Right lobe of liver (tissue), 6 donors: ENCODE measurements at regions not wholly inside any gene's neighbourhood (a gene's known extent, or its start where the extent isn't known, plus 50 kb on each side); places are given as distances from the start of the nearest gene placed in this dataset.

Experiments
- ATAC-seq, 4 donors: fragments of 200-7000 bp; cut with Tn5 transposase; one replicate each; pipeline ENCODE4 v1.9.1; 2020; ENCODE audit warnings: mild to moderate bottlenecking in 4 of 4, moderate library complexity in 4 of 4
- DNase-seq, 3 donors: peaks; one replicate each; pipeline ENCODE4 v3.0.0-alpha.2; 2020
- H3K27ac ChIP-seq, 3 donors: fragments of 200-600 bp; one replicate each; pipeline ENCODE4 v1.8.0; 2022
- H3K27me3 ChIP-seq, 2 donors: fragments of 200-600 bp; one replicate each; pipeline ENCODE4 v1.8.0; 2022
- H3K36me3 ChIP-seq, 4 donors: fragments of 200-600 bp; sonication (generic) in 1 of 4; one replicate each; pipeline versions ENCODE4 v1.5.1 to v1.8.0; 2017 to 2022; ENCODE audit warnings: control low read depth in 1 of 4
- H3K4me1 ChIP-seq, 4 donors: fragments of 200-600 bp; sonication (generic) in 1 of 4; one replicate each; pipeline versions ENCODE4 v1.5.1 to v1.8.0; 2017 to 2022; ENCODE audit warnings: control low read depth in 1 of 4
- H3K4me3 ChIP-seq, 3 donors: fragments of 200-600 bp; one replicate each; pipeline ENCODE4 v1.8.0; 2022
- H3K9me3 ChIP-seq, 4 donors: fragments of 200-600 bp; sonication (generic) in 1 of 4; one replicate each; pipeline versions ENCODE4 v1.5.1 to v1.8.0; 2017 to 2022; ENCODE audit warnings: control low read depth in 1 of 4
- CTCF ChIP-seq, 4 donors: fragments of 200-600 bp in 3 of 4; fragments of 450-650 bp in 1 of 4; IDR thresholded peaks; one replicate each; pipeline versions ENCODE4 v1.5.1 to v1.8.0; 2016 to 2022; ENCODE audit warnings: antibody characterized with exemption in 4 of 4, mild to moderate bottlenecking in 2 of 4
- POLR2A ChIP-seq: fragments of 450-650 bp; IDR thresholded peaks from one replicate; pipeline ENCODE4 v1.6.1; 2017; ENCODE audit warnings: antibody characterized with exemption, mild to moderate bottlenecking
- WGBS: methylation state at CpG from one replicate; pipeline ENCODE4 v1.1.6; 2018; ENCODE audit warnings: low coverage, low lambda C conversion rate; ENCODE audit not compliant: insufficient coverage; ENCODE audit errors: missing lambda C conversion rate; 5-methylcytosine and 5-hydroxymethylcytosine counted together
- intact Hi-C, 2 donors: fragments of 100-400 bp; cut with DNase I; formaldehyde crosslinking; loops; one replicate each; pipeline versions ENCODE4 v1.11.2 to v1.14.1; 2022
- donor health status: DM: no; HTN: yes; CAD: no.
- donor health status: DM: no; HTN: no; CAD: no.
- donor health status: DM: no; HTN: no; CAD: no.
- donor health status: DM: no; HTN: yes; CAD: no.
- donor health status: DM: no; HTN: yes; CAD: no.

GRCh38 chr22:49349841-49350381 is 477.8 kb downstream of the BRD1 start:
- Histone ChIP-seq H3K4me1 (no peaks in the 10 kb centered on the region), H3K4me3 (no peak overlapping the region), H3K9me3 (no peaks in the 10 kb centered on the region), H3K27me3 (no peaks in the 10 kb centered on the region), H3K27ac (no peak overlapping the region), H3K36me3 (no peaks in the 10 kb centered on the region)
- 43% methylated on average over 8 of the region's 14 CpGs for WGBS
- ATAC-seq (peak in 1 of 4 donors; percentile 20), DNase-seq (no peak)
- intact Hi-C loops = no loop called here
- TF ChIP-seq CTCF (IDR thresholded peaks at IDR 0.05) = no peak
- no peak for TF ChIP-seq POLR2A

- DNase-seq = no peak
- H3K4me1 ChIP-seq = no peaks in the 10 kb centered on the region
- 78% methylated on average over 12 of the region's 18 CpGs for WGBS
Observed at GRCh38 chr22:49349181-49349835, 478.4 kb downstream of the BRD1 start.

GRCh38 chr22:49348631-49349030 is 479.0 kb downstream of the BRD1 start:
- intact Hi-C loops = no loop called here
- H3K27ac ChIP-seq = no peak overlapping the region
- no peaks in the 10 kb centered on the region for H3K9me3 ChIP-seq
- DNase-seq (no peak), ATAC-seq (no peak)
- no peaks in the 10 kb centered on the region for H3K36me3 ChIP-seq
- no peak overlapping the region for H3K4me3 ChIP-seq
- WGBS = 66% methylated on average over 5 of the region's 12 CpGs
- no peaks in the 10 kb centered on the region for H3K27me3 ChIP-seq
- no peaks in the 10 kb centered on the region for H3K4me1 ChIP-seq
- TF ChIP-seq CTCF (IDR thresholded peaks at IDR 0.05) = no peak
- no peak for TF ChIP-seq POLR2A

More at GRCh38 chr22:49349181-49349835, 478.4 kb downstream of the BRD1 start:
- Histone ChIP-seq H3K9me3 (no peaks in the 10 kb centered on the region), H3K27me3 (no peaks in the 10 kb centered on the region), H3K4me3 (no peak overlapping the region), H3K27ac (no peak overlapping the region), H3K36me3 (no peaks in the 10 kb centered on the region)
- ATAC-seq = no peak
- TF ChIP-seq POLR2A = no peak
- intact Hi-C loops = no loop called here

- H3K27me3 ChIP-seq = no peaks in the 10 kb centered on the region
- TF ChIP-seq CTCF (IDR thresholded peaks at IDR 0.05) (no peak), POLR2A (no peak)
- intact Hi-C loops = no loop called here
- 60% methylated on average over 2 of the region's 9 CpGs for WGBS
- H3K9me3 ChIP-seq = no peaks in the 10 kb centered on the region
- H3K27ac ChIP-seq = no peak overlapping the region
- ATAC-seq (no peak), DNase-seq (no peak)
- no peaks in the 10 kb centered on the region for H3K4me1 ChIP-seq
- no peak overlapping the region for H3K4me3 ChIP-seq
- no peaks in the 10 kb centered on the region for H3K36me3 ChIP-seq
Observed at GRCh38 chr22:49347376-49347775, 480.3 kb downstream of the BRD1 start.

- no peaks in the 10 kb centered on the region for H3K4me1 ChIP-seq
Observed at GRCh38 chr22:49345896-49346295, 481.8 kb downstream of the BRD1 start.

More at GRCh38 chr22:49345896-49346295, 481.8 kb downstream of the BRD1 start:
- no peaks in the 10 kb centered on the region for H3K36me3 ChIP-seq
- no peak overlapping the region for H3K4me3 ChIP-seq
- ATAC-seq (no peak), DNase-seq (no peak)
- H3K27ac ChIP-seq = no peak overlapping the region
- no peak for TF ChIP-seq CTCF (IDR thresholded peaks at IDR 0.05)
- TF ChIP-seq POLR2A = no peak
- H3K9me3 ChIP-seq = no peaks in the 10 kb centered on the region
- WGBS = 75% methylated on average over 8 of the region's 17 CpGs
- intact Hi-C loops = no loop called here
- H3K27me3 ChIP-seq = no peaks in the 10 kb centered on the region
